HEK293 (cell line): ENCODE measurements at regions not wholly inside any gene's neighbourhood (a gene's known extent, or its start where the extent isn't known, plus 50 kb on each side); places are given as distances from the start of the nearest gene placed in this dataset.

Experiments
- CTCF ChIA-PET: fragments of 350-600 bp; formaldehyde crosslinking; extraction: SDS; loops from one replicate; lab custom pipeline; 2021; ENCODE audit warnings: antibody characterized with exemption; lab: Yijun Ruan, JAX
- POLR2A ChIA-PET: fragments of 300-600 bp; formaldehyde crosslinking; extraction: SDS; loops from one replicate; lab custom pipeline; 2020; ENCODE audit warnings: antibody characterized with exemption, inconsistent platforms; lab: Yijun Ruan, JAX
- H3K27ac ChIP-seq: fragments of 200-500 bp; sonication (Bioruptor generic); 2 replicates; pipeline ENCODE4 v1.5.1; 2014; ENCODE audit warnings: low read depth, low read length, control low read depth, inconsistent platforms; ENCODE audit errors: extremely low read depth
- H3K36me3 ChIP-seq, 2 experiments: fragments of 200-500 bp in 1 of 2; sonication (Bioruptor generic) in 1 of 2; 1 replicate in 1 of 2; 2 replicates in 1 of 2; pipeline ENCODE4 v1.5.1; 2014 to 2017; ENCODE audit warnings: inconsistent platforms in 2 of 2, low read length in 2 of 2; ENCODE audit not compliant: control insufficient read depth in 2 of 2, insufficient read depth in 1 of 2
- H3K4me1 ChIP-seq: fragments of 200-500 bp; sonication (Bioruptor generic); 2 replicates; pipeline ENCODE4 v1.5.1; 2014; ENCODE audit warnings: mild to moderate bottlenecking, low read length, inconsistent platforms; ENCODE audit not compliant: control insufficient read depth, insufficient read depth
- H3K4me3 ChIP-seq: 2 replicates; pipeline ENCODE4 v1.5.1; 2011; ENCODE audit warnings: low read depth, mild to moderate bottlenecking, control low read depth, low read length, moderate library complexity
- H3K9me3 ChIP-seq: fragments of 200-500 bp; sonication (Bioruptor generic); 2 replicates; pipeline ENCODE4 v1.5.1; 2014; ENCODE audit warnings: low read depth, low read length, inconsistent platforms; ENCODE audit not compliant: control insufficient read depth, insufficient read depth
- PBX3 ChIP-seq: sonication (generic); formaldehyde crosslinking; IDR thresholded peaks from 2 replicates; pipeline ENCODE4 v1.8.1; 2022; ENCODE audit warnings: mild to moderate bottlenecking, moderate library complexity, missing genetic modification reagents
- ZBTB11 ChIP-seq: fragments of 450-650 bp; formaldehyde crosslinking; conservative IDR thresholded peaks from 2 replicates; pipeline ENCODE4 v1.5.1; 2016; ENCODE audit warnings: low read depth, missing biosample characterization, missing genetic modification characterization
- ZNF280D ChIP-seq: fragments of 450-650 bp; formaldehyde crosslinking; IDR thresholded peaks from 2 replicates; pipeline ENCODE4 v1.5.1; 2016; ENCODE audit warnings: missing biosample characterization, missing genetic modification characterization
- ZNF394 ChIP-seq: fragments of 450-650 bp; formaldehyde crosslinking; IDR thresholded peaks from 2 replicates; pipeline ENCODE4 v1.5.1; 2016; ENCODE audit warnings: missing biosample characterization, missing genetic modification characterization, mild to moderate bottlenecking, moderate library complexity, borderline replicate concordance
- ZNF426 ChIP-seq: fragments of 450-650 bp; formaldehyde crosslinking; IDR thresholded peaks from 2 replicates; pipeline ENCODE4 v1.5.1; 2017; ENCODE audit warnings: missing biosample characterization, missing genetic modification characterization, mild to moderate bottlenecking, inconsistent platforms, moderate library complexity
- ZNF513 ChIP-seq: fragments of 450-650 bp; IDR thresholded peaks from 2 replicates; pipeline ENCODE4 v1.5.1; 2018; ENCODE audit warnings: missing biosample characterization, missing genetic modification characterization
- ZNF518A ChIP-seq: fragments of 450-650 bp; formaldehyde crosslinking; conservative IDR thresholded peaks from 2 replicates; pipeline ENCODE4 v1.5.1; 2016; ENCODE audit warnings: low read depth, missing biosample characterization, missing genetic modification characterization
- ZNF530 ChIP-seq: fragments of 450-650 bp; formaldehyde crosslinking; IDR thresholded peaks from 2 replicates; pipeline ENCODE4 v1.5.1; 2016; ENCODE audit warnings: low read depth, missing biosample characterization, missing genetic modification characterization
- ZNF555 ChIP-seq: fragments of 450-650 bp; formaldehyde crosslinking; conservative IDR thresholded peaks from 2 replicates; pipeline ENCODE4 v1.5.1; 2017; ENCODE audit warnings: missing biosample characterization, mild to moderate bottlenecking, missing genetic modification characterization, inconsistent platforms
- ZNF701 ChIP-seq: fragments of 450-650 bp; formaldehyde crosslinking; IDR thresholded peaks from 2 replicates; pipeline ENCODE4 v1.5.1; 2016; ENCODE audit warnings: missing biosample characterization, missing genetic modification characterization

GRCh38 chr4:141840299-141840986 lies 204.1 kb downstream of the IL15 start:
- ChIA-PET CTCF (no interaction called here), POLR2A (no interaction called here)
- no peaks in the 10 kb centered on the region for H3K4me1 ChIP-seq
- TF ChIP-seq ZBTB11: 0 out of 2 replicates have a peak, but pooled peaks have one; percentile 15
- TF ChIP-seq ZNF518A (tag by site-specific recombination): 0 out of 2 replicates have a peak, but pooled peaks have one; percentile 28
- TF ChIP-seq PBX3 (CRISPR knock-in tag): no peak
- TF ChIP-seq ZNF555 (tag by site-specific recombination): peak; percentile 18; the same call in 1 of the 2 replicates
- no peak for TF ChIP-seq ZNF280D (tag by site-specific recombination)
- TF ChIP-seq ZNF513 (tag by site-specific recombination): no peak
- no peak for TF ChIP-seq ZNF701 (tag by site-specific recombination)
- TF ChIP-seq ZNF394: peak; percentile 35; the same call in 1 of the 2 replicates
- TF ChIP-seq ZNF426: peak; percentile 37
- TF ChIP-seq ZNF530 (tag by site-specific recombination): no peak
- no peaks in the 10 kb centered on the region for H3K9me3 ChIP-seq
- H3K36me3 ChIP-seq: no peaks in the 10 kb centered on the region
- H3K27ac ChIP-seq: no peak overlapping the region
- H3K4me3 ChIP-seq: no peak overlapping the region
